ENCODE measurements at regions not wholly inside any gene's neighbourhood (a gene's known extent, or its start where the extent isn't known, plus 50 kb on each side); places are given as distances from the start of the nearest gene placed in this dataset.

- H3K27me3 ChIP-seq (ENCODE audit: control insufficient read depth, insufficient read depth, low read length) = no peaks in the 10 kb centered on the region
- TF ChIP-seq EZH2 (IDR thresholded peaks at IDR 0.05; ENCODE audit: low read length, missing control alignments) (no peak), CTCF (conservative IDR thresholded peaks at IDR 0.05 in 1 of 2, IDR thresholded peaks at IDR 0.05 in 1 of 2; ENCODE audit: low read depth in 1 of 2, low read length in 2 of 2) (no peak)
- H2AFZ ChIP-seq (ENCODE audit: low read length) = no peak overlapping the region
- no peak overlapping the region for H3K9ac ChIP-seq (ENCODE audit: insufficient read depth, low read length)
- H3K4me2 ChIP-seq (ENCODE audit: extremely low read depth, insufficient read depth, low read length) = no peak overlapping the region
- peak; percentile 77 to 98 for DNase-seq (ENCODE audit: low read depth in 2 of 2)
- H3K4me3 ChIP-seq (replicated peaks in 1 of 4; ENCODE audit: control extremely low read depth in 1 of 4, insufficient read depth in 1 of 4, low read depth in 3 of 4, low read length in 4 of 4) = no peak overlapping the region
- H3K27ac ChIP-seq (ENCODE audit: insufficient read depth, low read length) = no peak overlapping the region
- H4K20me1 ChIP-seq (ENCODE audit: control insufficient read depth, extremely low read depth, insufficient read depth, low read length) = no peaks in the 10 kb centered on the region
- no peaks in the 10 kb centered on the region for H3K9me3 ChIP-seq (ENCODE audit: control insufficient read depth, insufficient read depth, low read depth, low read length)
- no peaks in the 10 kb centered on the region for H3K79me2 ChIP-seq (ENCODE audit: control insufficient read depth, insufficient read depth, low read length)
- H3K36me3 ChIP-seq (ENCODE audit: control insufficient read depth, insufficient read depth, low read length) = no peaks in the 10 kb centered on the region
- H3K4me1 ChIP-seq (ENCODE audit: control insufficient read depth, extremely low read depth, insufficient read depth, low read length) = no peaks in the 10 kb centered on the region
These were observed 135.0 kb upstream of the KL start for GRCh38 chr13:32881074-32881776.

GRCh38 chr13:32881777-32882145, 134.5 kb upstream of the KL start:
- Histone ChIP-seq H3K79me2 (ENCODE audit: control insufficient read depth, insufficient read depth, low read length) (no peaks in the 10 kb centered on the region), H4K20me1 (ENCODE audit: control insufficient read depth, extremely low read depth, insufficient read depth, low read length) (no peaks in the 10 kb centered on the region), H3K9ac (ENCODE audit: insufficient read depth, low read length) (no peak overlapping the region), H3K4me2 (ENCODE audit: extremely low read depth, insufficient read depth, low read length) (no peak overlapping the region), H3K27me3 (ENCODE audit: control insufficient read depth, insufficient read depth, low read length) (no peaks in the 10 kb centered on the region), H2AFZ (ENCODE audit: low read length) (no peak overlapping the region), H3K4me3 (replicated peaks in 1 of 4; ENCODE audit: control extremely low read depth in 1 of 4, insufficient read depth in 1 of 4, low read depth in 3 of 4, low read length in 4 of 4) (no peak overlapping the region), H3K9me3 (ENCODE audit: control insufficient read depth, insufficient read depth, low read depth, low read length) (no peaks in the 10 kb centered on the region), H3K4me1 (ENCODE audit: control insufficient read depth, extremely low read depth, insufficient read depth, low read length) (no peaks in the 10 kb centered on the region), H3K27ac (ENCODE audit: insufficient read depth, low read length) (no peak overlapping the region), H3K36me3 (ENCODE audit: control insufficient read depth, insufficient read depth, low read length) (no peaks in the 10 kb centered on the region)
- TF ChIP-seq CTCF (conservative IDR thresholded peaks at IDR 0.05 in 1 of 2, IDR thresholded peaks at IDR 0.05 in 1 of 2; ENCODE audit: low read depth in 1 of 2, low read length in 2 of 2) (no peak), EZH2 (IDR thresholded peaks at IDR 0.05; ENCODE audit: low read length, missing control alignments) (no peak)
- no peak for DNase-seq (ENCODE audit: low read depth in 2 of 2)

GRCh38 chr13:32882691-32883090, 133.5 kb upstream of the KL start:
- DNase-seq (ENCODE audit: low read depth in 2 of 2) = no peak

More at GRCh38 chr13:32882691-32883090, 133.5 kb upstream of the KL start:
- no peak overlapping the region for H3K4me2 ChIP-seq (ENCODE audit: extremely low read depth, insufficient read depth, low read length)
- H3K9me3 ChIP-seq (ENCODE audit: control insufficient read depth, insufficient read depth, low read depth, low read length) = no peaks in the 10 kb centered on the region
- TF ChIP-seq EZH2 (IDR thresholded peaks at IDR 0.05; ENCODE audit: low read length, missing control alignments) (no peak), CTCF (conservative IDR thresholded peaks at IDR 0.05 in 1 of 2, IDR thresholded peaks at IDR 0.05 in 1 of 2; ENCODE audit: low read depth in 1 of 2, low read length in 2 of 2) (no peak)
- H3K9ac ChIP-seq (ENCODE audit: insufficient read depth, low read length) = no peak overlapping the region
- no peaks in the 10 kb centered on the region for H3K27me3 ChIP-seq (ENCODE audit: control insufficient read depth, insufficient read depth, low read length)
- no peak overlapping the region for H2AFZ ChIP-seq (ENCODE audit: low read length)
- H3K4me1 ChIP-seq (ENCODE audit: control insufficient read depth, extremely low read depth, insufficient read depth, low read length) = no peaks in the 10 kb centered on the region
- no peak overlapping the region for H3K4me3 ChIP-seq (replicated peaks in 1 of 4; ENCODE audit: control extremely low read depth in 1 of 4, insufficient read depth in 1 of 4, low read depth in 3 of 4, low read length in 4 of 4)
- H4K20me1 ChIP-seq (ENCODE audit: control insufficient read depth, extremely low read depth, insufficient read depth, low read length) = no peaks in the 10 kb centered on the region
- no peaks in the 10 kb centered on the region for H3K36me3 ChIP-seq (ENCODE audit: control insufficient read depth, insufficient read depth, low read length)
- no peak overlapping the region for H3K27ac ChIP-seq (ENCODE audit: insufficient read depth, low read length)
- no peaks in the 10 kb centered on the region for H3K79me2 ChIP-seq (ENCODE audit: control insufficient read depth, insufficient read depth, low read length)
